Stimulated activated CD8-positive, alpha-beta memory T cell treated with anti-CD3 and anti-CD28 coated beads, Interleukin-2, amount 100 ng/mL, for 48 hours (primary cell): ENCODE measurements at regions not wholly inside any gene's neighbourhood (a gene's known extent, or its start where the extent isn't known, plus 50 kb on each side); places are given as distances from the start of the nearest gene placed in this dataset.
"Not testable (repeated sequence)": the region's sequence is repeated elsewhere in the genome, so short reads cannot be mapped to it uniquely, and the experiment has no call there.

Experiments
- DNase-seq, 2 donors: peaks; one replicate each; pipeline ENCODE4 v3.0.0-alpha.2; 2020; ENCODE audit warnings: low read depth in 2 of 2

DNA sequence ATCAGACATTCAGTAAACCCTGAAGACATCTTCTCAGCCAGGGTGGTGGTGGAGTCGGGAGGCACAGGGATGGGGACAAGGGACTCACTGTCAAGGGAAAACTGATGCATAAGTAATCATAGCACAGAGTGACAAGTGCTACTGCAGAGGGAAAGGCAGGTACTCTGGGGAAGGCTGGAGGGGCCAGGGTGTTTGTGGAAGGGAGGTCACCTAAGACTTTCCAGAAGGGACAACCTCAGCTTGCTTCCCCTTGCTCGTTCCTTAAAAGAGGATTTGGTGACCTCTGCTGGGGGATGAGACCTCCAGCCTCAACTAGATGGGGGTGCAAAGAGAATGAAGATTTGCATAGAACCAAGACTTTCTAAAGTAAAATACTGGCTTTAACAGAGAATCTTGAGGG, 99.5 kb downstream of the SLC4A3 start:
- DNase-seq: no peak

DNA sequence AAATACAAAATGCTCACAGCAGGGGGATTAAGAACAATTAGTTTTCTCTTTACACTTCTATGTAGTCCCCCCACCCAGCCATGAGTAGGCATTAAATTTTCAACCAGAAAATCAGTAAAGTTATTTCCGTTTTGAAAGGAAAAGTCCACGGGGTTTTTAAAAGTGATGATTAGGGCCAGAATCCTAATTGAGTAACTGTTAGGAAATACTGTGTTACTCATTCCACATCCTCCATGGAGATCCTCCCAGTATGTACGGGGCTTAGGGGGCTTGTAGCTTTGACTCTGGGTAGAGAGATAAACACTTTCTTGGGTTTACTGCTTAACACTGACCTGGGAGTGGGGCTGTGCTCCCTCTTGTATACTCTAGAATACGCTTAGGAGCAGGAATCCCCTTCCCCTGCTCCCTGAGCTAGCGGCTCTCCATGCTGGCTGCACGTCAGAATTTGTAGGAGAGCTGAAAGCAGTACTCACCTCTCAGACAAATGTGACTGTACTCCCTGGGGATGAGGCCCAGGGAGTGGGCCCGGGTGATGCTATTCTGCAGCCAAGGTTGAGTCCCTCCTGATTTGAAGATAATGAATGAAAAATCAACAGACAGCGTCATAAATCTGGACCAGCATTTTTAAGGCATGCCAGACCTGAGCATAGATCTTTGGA, 100.5 kb downstream of the SLC4A3 start:
- no peak for DNase-seq

DNA sequence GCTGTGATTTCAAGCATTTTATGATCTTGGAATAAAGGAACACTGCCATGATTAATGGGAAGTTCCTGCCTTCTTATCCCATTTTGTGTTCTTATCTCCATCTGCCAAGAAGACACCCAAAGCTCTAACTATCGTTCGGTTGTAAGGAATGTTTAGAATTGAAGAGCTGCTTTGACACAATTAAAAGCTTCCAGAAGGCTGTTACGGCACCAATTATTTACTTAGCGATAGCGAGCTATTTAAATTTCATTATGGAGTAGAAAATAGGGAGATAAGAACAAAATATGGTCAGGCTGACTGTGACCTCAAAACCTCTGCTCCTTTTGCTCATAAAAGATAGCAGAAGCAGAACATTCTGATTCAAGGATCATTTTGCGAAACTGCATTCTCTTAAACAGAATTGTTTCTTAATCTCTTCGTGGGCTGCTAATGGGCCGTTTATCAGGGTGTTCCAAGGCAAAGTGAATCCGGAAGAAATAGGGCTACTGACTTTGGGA, 101.6 kb downstream of the SLC4A3 start:
- no peak for DNase-seq

DNA sequence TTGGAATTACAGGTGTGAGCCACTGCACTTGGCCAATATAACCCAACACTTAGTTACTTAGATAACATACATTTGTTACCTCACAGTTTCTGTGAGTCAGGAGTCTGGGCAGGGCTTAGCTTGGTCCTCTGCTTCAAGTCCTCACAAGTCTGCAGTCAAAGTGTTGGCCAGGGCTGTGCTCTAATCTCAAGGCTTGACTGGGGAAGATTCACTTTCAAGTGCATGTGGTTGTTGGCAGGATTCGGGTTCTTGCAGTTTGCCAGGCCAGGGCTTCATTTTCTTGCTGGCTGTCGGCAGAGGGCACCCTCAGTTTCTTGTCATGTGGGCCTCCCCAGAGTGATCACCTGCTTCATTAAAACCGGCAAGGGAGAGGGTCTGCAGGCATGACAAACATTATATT, 103.7 kb downstream of the SLC4A3 start:
- no peak for DNase-seq

DNA sequence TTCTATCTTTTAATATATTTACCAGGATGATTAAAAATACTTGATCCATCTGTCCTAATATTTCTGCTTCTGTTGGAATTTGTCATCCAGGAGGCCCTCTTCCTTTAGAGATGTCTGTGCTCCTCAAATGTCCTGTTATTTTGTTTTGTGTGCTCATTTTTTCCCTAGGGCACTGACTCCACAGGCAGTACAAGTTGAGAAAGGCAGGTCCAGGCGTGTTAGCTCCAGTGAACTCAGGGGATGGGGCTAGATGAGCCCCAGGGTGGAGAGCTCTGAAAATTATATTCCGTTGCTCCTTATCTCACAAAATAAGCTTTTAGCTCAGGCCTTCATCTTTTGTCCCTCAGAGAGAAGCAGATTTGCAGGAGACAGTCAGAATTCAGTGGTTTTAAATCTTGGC, 105.7 kb downstream of the SLC4A3 start:
- DNase-seq: no peak

DNA sequence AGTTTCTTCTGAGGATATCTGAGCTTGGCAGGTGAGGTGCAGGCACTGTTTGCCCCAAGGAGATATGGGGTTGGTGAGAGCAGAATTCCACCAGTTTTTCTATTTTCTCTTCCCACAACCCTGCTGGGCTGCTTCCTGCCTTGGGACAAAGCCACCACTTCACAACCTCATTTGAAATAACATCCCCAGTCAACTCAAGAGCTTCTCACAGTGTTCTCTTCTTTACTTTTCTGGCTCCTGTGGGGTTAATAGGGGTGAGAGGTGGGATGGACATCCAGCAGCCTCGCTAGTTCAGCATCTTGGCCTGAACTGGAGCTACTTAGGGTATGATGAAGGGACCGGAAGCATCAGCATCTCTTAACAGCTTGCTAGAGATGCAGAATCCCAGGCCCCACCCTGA, 106.3 kb downstream of the SLC4A3 start:
- DNase-seq: no peak

DNA sequence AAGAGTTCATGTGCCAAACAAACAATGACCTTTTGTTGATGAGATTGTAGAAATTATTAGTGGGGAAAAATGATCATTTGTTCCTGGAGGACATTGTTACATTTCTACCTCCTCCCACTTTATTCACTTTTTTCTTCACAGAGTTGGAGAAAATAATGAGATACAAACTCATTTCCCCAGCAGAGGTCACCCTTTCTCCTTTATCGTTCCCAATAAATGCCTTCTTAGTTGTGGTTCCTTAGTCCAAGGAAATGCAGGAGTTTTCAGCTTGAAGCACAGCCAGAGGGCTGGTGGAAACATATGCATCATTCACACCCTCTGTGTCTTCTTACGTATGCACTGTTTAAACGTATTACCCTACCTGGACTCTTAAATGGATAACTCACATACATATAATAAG, 108.8 kb downstream of the SLC4A3 start:
- no peak for DNase-seq

DNA sequence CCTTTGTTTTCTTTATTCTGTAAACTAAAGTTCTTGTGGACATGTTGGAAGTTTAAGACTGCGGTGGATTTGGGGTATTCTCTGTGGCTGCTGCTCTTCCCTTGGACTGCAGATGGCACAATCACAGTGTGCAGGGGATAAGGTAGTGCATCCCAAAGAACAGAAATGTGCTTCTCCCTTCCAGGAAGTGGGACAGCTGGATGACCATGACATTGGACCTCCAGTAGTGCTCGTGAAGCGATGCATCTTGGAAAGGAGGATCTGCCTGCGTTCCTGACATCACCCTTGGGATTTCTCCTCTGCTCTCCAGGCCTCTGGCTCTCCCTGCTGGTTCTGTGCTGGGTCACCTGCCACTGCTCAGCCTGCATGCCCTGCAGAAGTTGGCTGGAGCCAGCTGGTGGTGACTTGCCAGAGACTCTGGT, 109.9 kb downstream of the SLC4A3 start:
- no peak for DNase-seq

DNA sequence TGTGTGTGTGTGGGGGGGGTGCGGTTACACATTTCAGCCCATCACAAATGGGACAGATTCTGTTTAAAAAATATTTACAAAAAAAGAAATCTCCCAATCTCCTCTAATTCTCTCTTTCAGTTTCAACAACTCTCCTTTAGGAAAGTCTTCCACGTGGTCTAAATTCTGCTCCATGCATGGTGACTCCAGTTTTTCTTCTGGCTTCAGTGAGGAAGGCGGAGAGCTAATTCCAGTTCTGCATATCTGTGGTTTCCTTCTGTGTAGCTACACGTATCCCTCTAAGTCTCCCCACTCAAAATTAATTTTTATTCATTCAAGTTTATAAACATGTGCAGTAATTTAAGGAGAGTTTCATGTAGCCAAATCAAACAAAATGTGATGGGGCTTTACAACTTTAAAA, 111.6 kb downstream of the SLC4A3 start:
- no peak for DNase-seq

DNA sequence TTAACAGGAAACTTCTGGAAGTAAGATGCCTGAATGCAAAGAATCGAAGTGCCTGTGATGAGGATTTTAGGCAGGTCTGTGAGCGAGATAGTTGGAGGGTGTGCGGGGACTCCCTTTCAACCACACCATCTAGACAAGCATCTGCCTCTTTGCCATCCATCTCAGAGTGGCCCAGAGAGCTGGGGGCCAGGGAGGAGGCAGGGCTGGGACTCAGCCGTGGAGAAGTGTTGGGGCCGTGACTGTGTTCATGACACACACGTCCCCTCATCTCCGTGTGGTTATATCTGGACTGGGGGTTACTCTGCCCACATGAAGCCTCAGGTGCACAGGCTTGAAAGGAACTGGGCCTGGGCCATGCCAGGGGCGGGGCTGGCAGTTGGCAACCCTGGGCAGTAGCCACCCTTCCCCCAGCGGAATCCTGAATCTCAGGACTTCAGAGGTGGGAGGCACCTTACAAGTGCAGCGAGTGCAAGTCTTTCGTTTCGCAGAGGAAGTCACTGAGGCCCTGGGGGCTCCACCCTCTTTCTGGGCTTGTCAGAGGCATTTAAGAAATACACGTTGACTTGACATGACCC, 112.5 kb downstream of the SLC4A3 start:
- DNase-seq: no peak

DNA sequence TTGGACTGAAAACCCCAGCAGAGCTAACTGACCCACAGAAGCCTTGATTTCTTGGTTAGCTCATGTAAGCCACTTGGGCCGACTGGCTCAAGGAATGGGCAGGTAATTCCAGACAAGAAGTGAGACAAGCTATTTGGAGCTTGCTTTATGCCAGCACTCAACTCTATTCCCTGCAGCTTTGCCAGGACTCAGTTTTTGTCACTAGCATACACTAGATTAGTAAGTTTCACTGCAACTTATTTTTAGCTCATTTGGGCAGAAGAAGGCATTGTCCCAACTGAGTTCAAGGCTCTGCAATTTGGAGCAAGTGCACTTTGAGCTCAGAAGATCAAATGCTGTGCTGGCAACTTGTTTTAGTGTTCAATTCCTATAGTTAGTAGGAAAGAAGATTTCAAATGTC, 116.1 kb downstream of the SLC4A3 start:
- DNase-seq: no peak

DNA sequence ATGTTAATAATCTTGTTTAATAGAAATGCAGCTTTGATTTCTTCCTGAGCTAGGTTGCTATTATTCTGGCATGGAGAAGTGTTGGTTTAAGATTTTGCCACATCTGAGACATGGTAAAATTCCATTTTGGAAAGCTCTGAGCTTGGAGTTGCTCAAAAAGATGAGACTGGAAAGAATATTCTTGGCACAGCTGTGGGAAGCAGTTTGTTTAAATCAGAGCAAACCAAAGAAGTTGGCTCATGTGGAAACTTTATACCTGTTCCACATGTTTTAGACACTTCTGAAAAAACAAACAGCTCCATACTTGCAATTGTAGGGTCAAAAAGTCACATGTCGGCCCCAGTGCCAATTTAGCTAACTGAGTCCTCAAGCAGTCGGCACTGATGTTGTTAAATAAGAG, 116.6 kb downstream of the SLC4A3 start:
- no peak for DNase-seq

DNA sequence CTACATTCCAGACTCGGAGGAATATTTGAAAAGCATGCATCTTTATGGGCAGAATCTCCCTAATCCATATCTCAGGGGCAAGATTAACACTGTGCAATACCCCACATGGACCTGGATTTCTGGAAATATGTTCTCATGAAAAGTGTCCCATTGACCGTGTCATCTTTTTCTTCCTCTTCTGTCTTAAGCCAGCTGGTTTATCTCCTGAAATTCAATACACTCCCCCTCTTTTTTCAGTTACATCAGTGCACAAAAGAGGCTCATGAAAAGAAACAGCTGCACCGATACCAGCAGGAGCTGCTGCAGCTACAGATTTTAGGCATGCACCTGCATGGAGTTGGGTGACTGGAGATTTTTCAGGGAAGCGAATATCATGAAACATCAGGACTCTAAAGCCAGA, 117.2 kb downstream of the SLC4A3 start:
- DNase-seq: no peak

DNA sequence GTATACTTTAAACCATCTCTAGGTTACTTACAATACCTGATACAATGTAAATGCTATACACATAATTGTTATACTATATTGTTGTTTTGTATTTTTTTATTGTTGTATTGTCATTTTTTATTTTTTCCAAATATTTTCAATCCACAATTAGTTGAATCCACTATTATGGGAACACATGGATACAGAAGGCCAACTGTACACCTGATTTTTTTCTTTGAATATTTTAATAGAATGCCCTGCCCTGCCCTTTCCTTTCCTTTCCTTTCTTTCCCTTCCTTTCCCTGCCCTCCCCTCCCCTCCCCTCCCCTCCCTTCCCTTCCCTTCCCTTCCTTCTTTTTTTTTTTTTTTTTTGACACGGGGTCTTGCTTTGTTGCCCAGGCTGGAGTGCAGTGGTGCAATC, 120.2 kb downstream of the SLC4A3 start:
- no peak for DNase-seq

DNA sequence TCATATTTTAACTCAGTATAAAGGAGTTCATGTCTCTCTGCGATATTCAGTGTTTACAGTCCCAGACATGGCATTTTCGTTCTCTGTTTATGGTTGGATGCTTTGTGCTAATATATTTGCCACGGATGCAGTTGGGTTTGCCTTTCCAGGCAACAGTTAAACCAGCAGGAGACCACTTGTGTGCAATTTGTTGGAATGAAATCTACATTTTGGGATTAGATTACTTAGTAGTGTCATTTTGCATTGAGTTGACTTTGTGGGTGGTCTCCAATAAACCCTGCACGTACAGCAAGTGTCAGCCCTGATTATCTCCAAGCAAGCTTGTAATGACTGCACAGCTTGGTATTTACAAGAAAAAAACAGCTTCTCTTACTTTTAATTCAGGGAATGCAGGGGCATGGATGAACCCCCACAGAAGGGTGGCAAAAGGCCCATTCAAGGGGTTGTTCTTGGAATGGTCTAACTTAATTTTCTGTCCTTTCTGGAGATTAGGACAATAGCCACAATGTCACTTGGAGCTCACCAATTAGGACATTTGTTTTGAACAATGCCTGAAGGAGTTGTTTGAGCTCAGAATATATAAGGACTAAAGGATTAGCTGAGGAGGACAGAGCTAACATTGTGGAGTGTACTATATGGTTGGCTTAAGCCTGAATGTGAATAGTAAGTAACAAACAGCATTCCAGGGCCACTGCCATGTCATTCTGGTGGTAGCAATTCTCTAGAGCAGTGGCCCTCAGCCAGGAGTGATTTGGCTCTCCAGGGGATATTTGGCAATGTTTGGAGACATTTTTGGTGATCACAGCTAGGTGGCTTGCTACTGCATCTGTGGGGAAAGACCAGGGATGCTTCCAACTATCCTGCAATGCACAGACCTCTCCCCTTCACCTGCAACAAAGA, 121.5 kb downstream of the SLC4A3 start:
- DNase-seq: no peak

DNA sequence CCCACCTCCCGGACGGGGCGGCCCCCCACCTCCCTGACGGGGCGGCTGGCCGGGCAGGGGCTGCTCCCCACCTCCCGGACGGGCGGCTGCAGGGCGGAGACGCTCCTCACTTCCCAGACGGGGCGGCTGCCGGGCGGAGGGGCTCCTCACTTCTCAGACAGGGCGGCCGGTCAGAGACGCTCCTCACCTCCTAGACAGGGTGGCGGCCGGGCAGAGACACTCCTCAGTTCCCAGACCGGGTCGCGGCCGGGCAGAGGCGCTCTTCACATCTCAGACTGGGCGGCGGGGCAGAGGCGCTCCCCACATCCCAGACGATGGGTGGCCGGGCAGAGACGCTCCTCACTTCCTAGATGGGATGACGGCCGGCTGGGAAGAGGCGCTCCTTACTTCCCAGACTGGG, 123.7 kb downstream of the SLC4A3 start:
- not testable (repeated sequence) for DNase-seq

DNA sequence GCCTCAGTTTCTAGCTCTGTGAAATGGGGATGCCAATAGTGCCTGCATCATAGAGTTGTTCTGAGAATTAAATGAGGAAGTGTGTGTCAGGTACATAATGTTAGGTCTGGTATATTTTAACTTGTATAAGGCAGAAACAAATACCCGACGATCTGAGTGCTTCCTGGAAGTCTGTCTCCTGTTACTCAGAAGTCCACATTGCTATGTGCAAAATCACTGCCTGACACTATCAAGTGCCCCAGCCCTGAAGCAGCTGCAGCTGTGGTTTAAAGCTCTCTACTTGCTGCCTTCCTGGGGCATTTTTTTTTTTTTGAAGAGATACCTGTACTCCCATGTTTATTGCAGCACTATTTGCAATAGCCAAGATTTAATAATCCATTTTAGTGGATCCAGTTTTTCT, 125.3 kb downstream of the SLC4A3 start:
- DNase-seq: no peak

DNA sequence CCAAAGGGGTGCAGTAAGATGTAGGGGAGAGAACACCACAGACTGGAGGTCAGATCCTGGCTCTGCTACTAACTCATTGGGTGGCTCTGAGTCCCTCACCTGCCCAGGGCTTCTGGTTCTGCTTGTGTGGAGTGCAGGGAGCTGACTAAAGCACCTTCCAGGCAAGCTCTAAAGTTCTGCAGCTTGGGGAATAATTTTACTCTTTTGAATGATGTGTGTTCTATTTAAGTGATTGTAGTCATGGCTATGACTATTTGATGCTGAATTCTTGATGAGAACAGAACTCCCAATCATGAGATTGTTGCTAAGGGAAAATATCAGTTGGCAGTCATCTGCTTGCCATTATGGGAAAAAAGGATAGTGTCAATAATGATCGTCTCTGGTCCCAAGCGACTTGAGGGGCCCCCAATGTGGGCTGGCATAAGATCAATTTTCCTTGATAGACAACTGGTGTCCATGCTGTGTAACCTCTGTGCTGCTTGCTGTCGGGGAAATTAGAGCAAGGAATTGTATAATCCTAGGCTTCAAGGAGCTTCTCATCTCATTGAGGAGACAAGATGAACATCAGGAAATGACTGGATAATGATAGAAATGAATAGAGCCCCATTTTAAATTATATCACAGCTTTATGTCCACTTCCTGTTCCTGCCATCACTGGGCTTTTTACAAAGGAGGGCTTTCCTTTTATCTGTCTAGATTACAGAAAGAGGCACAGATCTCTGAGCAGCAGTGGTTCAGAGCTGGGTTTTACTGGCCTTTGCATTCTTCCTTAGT, 131.7 kb downstream of the SLC4A3 start:
- no peak for DNase-seq

DNA sequence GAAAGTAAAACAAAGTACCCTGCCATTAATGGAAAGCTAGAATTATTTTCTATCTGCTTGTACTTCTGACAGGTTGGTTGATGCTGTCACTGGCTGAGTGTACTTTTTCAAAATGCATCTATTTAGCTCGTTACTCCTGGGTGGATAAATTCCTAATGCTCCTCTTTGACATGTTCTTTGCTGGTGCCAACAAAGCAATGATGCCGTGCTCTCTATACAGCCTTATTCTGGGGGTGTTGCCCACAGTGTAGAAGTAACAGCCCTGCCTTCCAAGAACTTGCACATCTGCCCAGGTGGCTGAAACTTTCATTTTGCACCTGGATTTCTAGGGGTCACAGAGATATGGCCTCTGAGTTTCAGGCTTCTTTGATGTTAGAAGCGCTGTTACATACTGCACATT, 132.4 kb downstream of the SLC4A3 start:
- DNase-seq: no peak

DNA sequence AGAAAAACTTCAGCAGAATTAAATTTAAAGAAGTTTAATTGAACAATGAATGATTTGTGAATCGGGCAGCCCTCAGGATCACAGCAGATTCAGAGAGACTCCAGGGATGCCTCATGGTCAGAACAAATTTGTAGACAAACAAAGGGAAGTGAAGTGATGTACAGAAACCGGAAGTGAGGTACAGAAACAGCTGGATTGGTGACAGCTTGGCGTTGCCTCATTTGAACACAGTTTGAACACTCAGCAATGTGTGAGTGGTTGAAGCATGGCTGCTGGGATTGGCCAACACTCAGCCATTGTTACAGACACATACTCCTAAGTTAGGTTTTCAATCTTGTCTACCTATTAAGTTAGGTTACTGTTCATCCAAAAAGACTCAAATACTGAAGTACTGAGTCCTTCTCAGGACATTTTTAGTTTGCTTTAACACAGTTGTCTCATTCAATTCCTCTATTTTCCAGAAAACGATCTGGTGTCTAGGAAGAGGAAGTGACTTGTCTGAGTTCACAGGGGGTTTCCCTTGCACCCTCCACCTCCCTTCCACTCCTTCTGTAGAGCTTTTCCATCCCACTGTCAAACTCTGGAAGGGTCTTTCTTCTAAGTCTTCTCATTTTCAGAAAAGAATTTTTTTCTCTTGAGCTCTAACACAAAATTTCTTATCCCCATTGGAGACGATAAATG, 137.9 kb downstream of the SLC4A3 start:
- no peak for DNase-seq

DNA sequence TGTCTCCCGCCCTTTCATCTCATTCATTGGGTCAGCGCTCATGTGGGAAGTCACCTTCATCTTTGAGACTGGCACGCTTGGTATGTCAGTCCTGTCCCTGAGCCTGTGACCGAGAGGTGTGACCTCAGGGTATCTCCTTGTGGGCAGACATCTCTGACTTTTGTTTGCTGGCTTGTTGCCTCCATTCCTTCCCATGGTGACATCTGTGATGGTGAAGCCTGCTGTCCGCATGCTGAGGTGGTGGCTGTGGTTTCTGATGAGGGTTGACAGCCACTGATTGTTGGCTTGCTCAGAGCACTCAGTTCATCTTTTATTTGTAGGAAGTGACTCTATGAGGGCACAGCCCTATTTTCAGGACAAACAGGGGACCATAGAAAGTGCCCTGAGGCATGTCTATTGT, 139.2 kb downstream of the SLC4A3 start:
- DNase-seq: no peak
